ENCODE measurements at regions not wholly inside any gene's neighbourhood (a gene's known extent, or its start where the extent isn't known, plus 50 kb on each side); places are given as distances from the start of the nearest gene placed in this dataset.

DNA sequence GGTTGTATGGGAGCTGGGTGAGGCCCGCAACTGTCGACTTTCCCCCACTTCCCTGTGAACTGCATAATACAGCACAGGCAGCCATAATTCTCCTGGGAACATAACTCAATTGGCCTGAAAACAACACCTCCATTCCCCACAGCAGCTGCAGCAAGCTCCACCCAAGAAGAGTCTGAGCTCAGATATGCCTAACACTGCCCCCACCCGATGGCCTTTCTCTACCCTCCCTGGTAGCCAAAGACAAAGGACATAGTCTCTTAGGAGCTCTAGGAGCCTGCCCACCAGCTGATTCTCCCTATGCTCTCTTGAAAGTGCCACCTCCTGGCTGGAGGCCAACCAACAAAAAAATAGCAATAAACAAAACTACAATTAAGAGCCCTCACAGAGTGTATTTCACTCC, 542.7 kb upstream of the LMO3 start:
- Histone ChIP-seq H3K79me1 (ENCODE audit: insufficient read depth, low read depth, low read length, poor library complexity, severe bottlenecking) (no peaks in the 10 kb centered on the region), H2BK5ac (ENCODE audit: insufficient read length, low read length) (no peak overlapping the region), H2BK20ac (ENCODE audit: low read depth, low read length, poor library complexity, severe bottlenecking) (no peak overlapping the region), H3K23ac (ENCODE audit: insufficient read length, low read depth, low read length) (no peak overlapping the region), H4K91ac (ENCODE audit: insufficient read length, low read depth, low read length) (no peak overlapping the region), H3K4me1 (ENCODE audit: insufficient read depth, low read length) (no peaks in the 10 kb centered on the region), H4K20me1 (ENCODE audit: control insufficient read depth, insufficient read depth, insufficient read length) (no peaks in the 10 kb centered on the region), H3K14ac (ENCODE audit: insufficient read depth, low read length) (no peak overlapping the region), H2BK12ac (ENCODE audit: insufficient read length, low read depth, low read length) (no peak overlapping the region), H3K27me3 (ENCODE audit: insufficient read depth, low read length) (no peaks in the 10 kb centered on the region), H2BK120ac (ENCODE audit: low read depth, low read length, poor library complexity, severe bottlenecking) (no peak overlapping the region), H3K4me2 (ENCODE audit: insufficient read depth, insufficient read length, low read length) (no peak overlapping the region), H4K8ac (replicated peaks; ENCODE audit: insufficient read length, low read depth, low read length) (no peak overlapping the region), H2AFZ (ENCODE audit: low read length) (no peak overlapping the region), H4K5ac (ENCODE audit: insufficient read length, low read depth, low read length) (no peak overlapping the region), H3T11ph (ENCODE audit: low read length) (no peak overlapping the region), H3K4ac (ENCODE audit: low read depth, low read length) (no peak overlapping the region), H3K9me3 (ENCODE audit: control insufficient read depth, low read depth, low read length) (no peaks in the 10 kb centered on the region), H2AK5ac (ENCODE audit: insufficient read length, low read length) (no peak overlapping the region), H3K79me2 (ENCODE audit: insufficient read depth, low read length) (no peaks in the 10 kb centered on the region), H3K9ac (ENCODE audit: extremely low read depth, insufficient read length, low read length) (no peak overlapping the region), H3K56ac (ENCODE audit: insufficient read length, low read depth, low read length) (no peak overlapping the region), H3K23me2 (ENCODE audit: insufficient read length, low read depth, low read length, poor library complexity, severe bottlenecking) (no peaks in the 10 kb centered on the region), H3K27ac (ENCODE audit: insufficient read length, low read depth, low read length) (no peak overlapping the region), H2BK15ac (ENCODE audit: low read depth, low read length) (no peak overlapping the region), H3K18ac (ENCODE audit: insufficient read length, low read depth, low read length) (no peak overlapping the region)
- no peak for DNase-seq
- H3K9me3 Mint-ChIP-seq = peaks cover 24 to 33% of the 10 kb centered on the region in 2 experiments
- WGBS (ENCODE audit: extremely low coverage, insufficient read length, low lambda C conversion rate) = no CpG with 5 or more reads among the region's 3 CpGs
- TF ChIP-seq, protein P1, sequence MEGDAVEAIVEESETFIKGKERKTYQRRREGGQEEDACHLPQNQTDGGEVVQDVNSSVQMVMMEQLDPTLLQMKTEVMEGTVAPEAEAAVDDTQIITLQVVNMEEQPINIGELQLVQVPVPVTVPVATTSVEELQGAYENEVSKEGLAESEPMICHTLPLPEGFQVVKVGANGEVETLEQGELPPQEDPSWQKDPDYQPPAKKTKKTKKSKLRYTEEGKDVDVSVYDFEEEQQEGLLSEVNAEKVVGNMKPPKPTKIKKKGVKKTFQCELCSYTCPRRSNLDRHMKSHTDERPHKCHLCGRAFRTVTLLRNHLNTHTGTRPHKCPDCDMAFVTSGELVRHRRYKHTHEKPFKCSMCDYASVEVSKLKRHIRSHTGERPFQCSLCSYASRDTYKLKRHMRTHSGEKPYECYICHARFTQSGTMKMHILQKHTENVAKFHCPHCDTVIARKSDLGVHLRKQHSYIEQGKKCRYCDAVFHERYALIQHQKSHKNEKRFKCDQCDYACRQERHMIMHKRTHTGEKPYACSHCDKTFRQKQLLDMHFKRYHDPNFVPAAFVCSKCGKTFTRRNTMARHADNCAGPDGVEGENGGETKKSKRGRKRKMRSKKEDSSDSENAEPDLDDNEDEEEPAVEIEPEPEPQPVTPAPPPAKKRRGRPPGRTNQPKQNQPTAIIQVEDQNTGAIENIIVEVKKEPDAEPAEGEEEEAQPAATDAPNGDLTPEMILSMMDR (conservative IDR thresholded peaks at IDR 0.05) = no peak
- H3K27me3 Mint-ChIP-seq (ENCODE audit: low read depth) = no peaks in the 10 kb centered on the region; the same call in 1 of the 2 replicates
- H3K4me3 Mint-ChIP-seq = no peak overlapping the region
- no peak overlapping the region for H3K27ac Mint-ChIP-seq
- H3K4me1 Mint-ChIP-seq = no peaks in the 10 kb centered on the region
- H3K36me3 Mint-ChIP-seq (ENCODE audit: insufficient read depth in 1 of 3, low read depth in 3 of 3) = peaks cover 22 to 30% (median 24%) of the 10 kb centered on the region in 3 experiments
